ENCODE measurements at regions not wholly inside any gene's neighbourhood (a gene's known extent, or its start where the extent isn't known, plus 50 kb on each side); places are given as distances from the start of the nearest gene placed in this dataset.

GRCh38 chr18:45284851-45285250, 330.4 kb upstream of the SLC14A2 start:
- H3K27ac ChIP-seq: no peak overlapping the region
- TF ChIP-seq POLR2AphosphoS5 (IDR thresholded peaks at IDR 0.05) (no peak), POLR2A (IDR thresholded peaks at IDR 0.05) (no peak), CTCF (IDR thresholded peaks at IDR 0.05) (no peak), EP300 (IDR thresholded peaks at IDR 0.05; ENCODE audit: low read depth) (no peak)
- in situ Hi-C loops (cut with MboI; ENCODE audit: low pct_ligation_motif_present in 1 of 4, low pct_unique_long_range_greater_than_20kb in 1 of 4, low sequenced_read_pairs in 3 of 4) (no loop called here), intact Hi-C loops (cut with DNase I; ENCODE audit: low total_unique reads) (no loop called here)
- H3K36me3 ChIP-seq: no peaks in the 10 kb centered on the region
- H3K27me3 ChIP-seq: no peaks in the 10 kb centered on the region
- no peak overlapping the region for H3K4me3 ChIP-seq
- H3K9me3 ChIP-seq: no peaks in the 10 kb centered on the region
- DNase-seq: no peak
- H3K4me1 ChIP-seq: no peaks in the 10 kb centered on the region

GRCh38 chr18:45285251-45285650, 330.0 kb upstream of the SLC14A2 start:
- Histone ChIP-seq H3K9me3 (no peaks in the 10 kb centered on the region), H3K27ac (no peak overlapping the region), H3K27me3 (no peaks in the 10 kb centered on the region), H3K4me3 (no peak overlapping the region), H3K4me1 (no peaks in the 10 kb centered on the region), H3K36me3 (no peaks in the 10 kb centered on the region)
- WGBS, 2 donors (ENCODE audit: low coverage in 1 of 2): 87 to 90% methylated on average over 5 to 9 of the region's 10 CpGs
- DNase-seq: no peak
- in situ Hi-C loops (cut with MboI; ENCODE audit: low pct_ligation_motif_present in 1 of 4, low pct_unique_long_range_greater_than_20kb in 1 of 4, low sequenced_read_pairs in 3 of 4) (no loop called here), intact Hi-C loops (cut with DNase I; ENCODE audit: low total_unique reads) (no loop called here)
- TF ChIP-seq POLR2AphosphoS5 (IDR thresholded peaks at IDR 0.05): no peak
- TF ChIP-seq POLR2A (IDR thresholded peaks at IDR 0.05): no peak
- no peak for TF ChIP-seq CTCF (IDR thresholded peaks at IDR 0.05)
- TF ChIP-seq EP300 (IDR thresholded peaks at IDR 0.05; ENCODE audit: low read depth): no peak

GRCh38 chr18:45286431-45286830, 328.8 kb upstream of the SLC14A2 start:
- H3K4me1 ChIP-seq: no peaks in the 10 kb centered on the region
- in situ Hi-C loops (cut with MboI; ENCODE audit: low pct_ligation_motif_present in 1 of 4, low pct_unique_long_range_greater_than_20kb in 1 of 4, low sequenced_read_pairs in 3 of 4) (no loop called here), intact Hi-C loops (cut with DNase I; ENCODE audit: low total_unique reads) (no loop called here)
- no peaks in the 10 kb centered on the region for H3K9me3 ChIP-seq
- no peak for DNase-seq
- H3K27ac ChIP-seq: no peak overlapping the region
- H3K27me3 ChIP-seq: no peaks in the 10 kb centered on the region
- WGBS, 2 donors (ENCODE audit: low coverage in 1 of 2): 78 to 83% methylated on average over 2 to 3 of the region's 3 CpGs
- no peak for TF ChIP-seq POLR2A (IDR thresholded peaks at IDR 0.05)
- no peak for TF ChIP-seq EP300 (IDR thresholded peaks at IDR 0.05; ENCODE audit: low read depth)
- TF ChIP-seq POLR2AphosphoS5 (IDR thresholded peaks at IDR 0.05): no peak
- TF ChIP-seq CTCF (IDR thresholded peaks at IDR 0.05): no peak
- H3K36me3 ChIP-seq: no peaks in the 10 kb centered on the region
- H3K4me3 ChIP-seq: no peak overlapping the region

GRCh38 chr18:45287531-45287930, 327.7 kb upstream of the SLC14A2 start:
- no peak for TF ChIP-seq POLR2A (IDR thresholded peaks at IDR 0.05)
- TF ChIP-seq EP300 (IDR thresholded peaks at IDR 0.05; ENCODE audit: low read depth): no peak
- no peak for TF ChIP-seq POLR2AphosphoS5 (IDR thresholded peaks at IDR 0.05)
- TF ChIP-seq CTCF (IDR thresholded peaks at IDR 0.05): no peak
- intact Hi-C loops (cut with DNase I; ENCODE audit: low total_unique reads): no loop called here
- Histone ChIP-seq H3K27ac (no peak overlapping the region), H3K4me3 (no peak overlapping the region), H3K4me1 (no peaks in the 10 kb centered on the region), H3K27me3 (no peaks in the 10 kb centered on the region), H3K9me3 (no peaks in the 10 kb centered on the region), H3K36me3 (no peaks in the 10 kb centered on the region)
- in situ Hi-C loops (cut with MboI; ENCODE audit: low pct_ligation_motif_present in 1 of 4, low pct_unique_long_range_greater_than_20kb in 1 of 4, low sequenced_read_pairs in 3 of 4): no loop called here
- WGBS, 2 donors (ENCODE audit: low coverage in 1 of 2): 72 to 86% methylated on average over 9 of the region's 9 CpGs
- peak; percentile 15 for DNase-seq

Data from transverse colon (tissue), 4 donors.